GM21526 (cell line): ENCODE measurements at regions not wholly inside any gene's neighbourhood (a gene's known extent, or its start where the extent isn't known, plus 50 kb on each side); places are given as distances from the start of the nearest gene placed in this dataset.

Source experiments
- ATAC-seq: cut with Tn5 transposase; IDR thresholded peaks from one replicate; pipeline ENCODE4 v1.9.1; 2021; ENCODE audit warnings: moderate library complexity; ENCODE audit not compliant: unreplicated experiment, low FRiP score

- ATAC-seq: no peak
These were observed 384.0 kb downstream of the SAMD5 start for GRCh38 chr6:147892476-147892875.

GRCh38 chr6:147895272-147895671, 386.8 kb downstream of the SAMD5 start:
- no peak for ATAC-seq

GRCh38 chr6:147900247-147900830, 391.8 kb downstream of the SAMD5 start:
- no peak for ATAC-seq

DNA sequence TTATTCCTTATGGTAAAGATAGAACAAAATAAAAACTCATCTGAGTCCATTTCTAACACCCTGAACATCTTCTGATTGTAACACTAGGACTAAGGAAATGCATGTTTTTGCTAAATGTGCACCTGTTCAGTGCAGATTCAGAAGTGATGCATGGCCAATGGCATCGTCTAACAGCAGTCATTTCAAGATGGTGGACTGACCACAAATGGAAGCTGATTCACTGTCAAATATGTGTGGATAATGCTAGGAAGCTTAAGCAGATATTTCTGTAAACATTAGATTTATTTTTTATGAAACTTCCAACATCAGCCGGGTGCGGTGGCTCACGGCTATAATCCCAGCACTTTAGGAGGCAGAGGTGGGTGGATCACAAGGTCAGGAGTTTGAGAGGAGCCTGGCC, 394.8 kb downstream of the SAMD5 start:
- ATAC-seq: no peak

DNA sequence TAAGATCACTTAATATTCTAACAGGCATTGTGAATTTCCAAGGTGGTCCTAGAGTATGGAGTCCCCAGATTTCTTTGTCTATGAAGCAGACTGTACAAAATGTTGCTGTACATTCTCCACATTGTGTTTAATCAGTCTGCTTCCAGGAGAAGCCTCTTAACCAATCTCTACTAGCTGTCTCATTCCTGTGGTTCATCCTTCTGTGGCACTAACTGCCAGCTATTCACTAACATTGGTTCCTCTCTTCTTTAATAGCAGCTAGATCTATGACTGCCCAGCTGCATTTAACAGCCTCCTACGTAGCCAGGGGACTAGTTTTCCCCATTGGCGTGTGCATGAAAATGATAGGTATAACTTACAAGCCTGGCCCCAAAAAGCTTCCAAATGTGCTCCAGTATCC, 395.4 kb downstream of the SAMD5 start:
- no peak for ATAC-seq

DNA sequence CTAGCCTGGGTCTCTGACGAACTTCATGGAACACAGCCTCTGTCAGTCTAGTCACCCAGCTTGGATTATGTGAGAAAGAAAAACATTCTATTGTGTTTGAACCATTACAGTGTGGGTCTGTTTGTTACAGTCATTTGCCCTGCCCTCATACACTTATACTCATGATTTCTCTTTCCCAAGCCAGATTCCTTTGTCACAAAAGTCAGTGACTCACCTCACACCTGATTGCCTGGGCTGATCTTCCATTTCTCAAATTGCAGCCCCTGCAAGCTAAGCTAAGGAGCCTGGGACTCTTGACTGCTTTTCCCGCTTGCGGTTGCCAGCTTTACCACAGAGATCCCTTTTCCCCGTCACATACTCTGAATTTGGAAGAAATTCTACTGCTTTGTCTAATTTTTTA, 395.9 kb downstream of the SAMD5 start:
- no peak for ATAC-seq

GRCh38 chr6:147905711-147906110, 397.2 kb downstream of the SAMD5 start:
- no peak for ATAC-seq

DNA sequence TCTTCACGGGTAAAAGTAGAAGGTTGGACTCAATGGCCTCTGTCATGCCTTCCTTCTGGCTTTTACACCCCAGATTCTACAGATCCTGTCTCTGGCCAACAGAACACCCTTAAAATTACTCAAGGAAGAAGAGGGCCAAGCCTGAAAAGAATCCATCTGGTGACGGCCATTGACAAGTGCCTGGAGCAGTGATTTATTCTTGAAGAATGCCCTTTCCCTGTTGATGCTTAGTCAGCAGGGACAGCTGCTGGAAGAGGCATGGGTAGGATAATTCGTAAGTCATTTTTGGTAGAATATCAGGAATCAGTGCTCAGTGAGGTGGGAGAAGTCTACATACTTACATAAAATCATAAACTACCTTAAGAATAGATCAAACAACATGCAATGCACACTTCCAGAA, 397.9 kb downstream of the SAMD5 start:
- ATAC-seq: no peak

DNA sequence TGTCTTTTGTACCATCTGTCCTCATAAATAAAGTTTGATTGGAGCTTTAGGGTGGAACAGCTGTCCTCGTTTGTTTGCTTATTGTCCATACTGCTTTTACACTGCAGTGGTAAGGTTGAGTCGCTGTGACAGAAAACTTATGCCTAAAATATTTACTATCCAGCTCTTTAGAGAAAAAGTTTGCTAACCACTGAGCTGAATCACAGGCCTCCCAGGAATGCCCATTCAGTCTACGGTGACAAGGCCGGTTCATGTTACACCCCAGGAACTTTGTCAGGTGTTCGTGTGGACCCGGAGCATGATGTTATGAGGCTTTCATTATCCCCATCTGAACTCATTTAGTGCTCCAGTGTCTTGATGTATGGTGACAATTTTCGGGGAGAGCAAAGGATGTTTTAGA, 401.1 kb downstream of the SAMD5 start:
- no peak for ATAC-seq

GRCh38 chr6:147910281-147910680, 401.8 kb downstream of the SAMD5 start:
- no peak for ATAC-seq

GRCh38 chr6:147911057-147911456, 402.6 kb downstream of the SAMD5 start:
- no peak for ATAC-seq

DNA sequence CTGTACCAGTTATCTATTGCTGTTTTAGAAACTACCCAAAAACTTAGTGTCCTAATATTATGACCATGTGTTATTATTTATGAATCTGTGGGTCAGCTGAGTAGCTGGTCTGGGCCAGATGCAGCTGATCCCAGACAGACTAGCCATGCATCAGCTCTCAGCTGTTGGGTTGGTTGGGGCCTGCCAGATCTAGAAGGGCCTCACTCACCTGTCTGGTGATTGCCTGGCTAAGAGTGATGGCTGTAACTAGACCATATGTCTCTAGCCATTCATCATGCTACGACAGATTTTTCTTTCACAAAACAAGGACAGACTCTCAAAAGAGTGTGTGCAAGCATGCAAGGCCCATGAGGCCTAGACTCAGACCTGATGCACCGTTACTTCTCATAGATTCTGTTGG, 403.2 kb downstream of the SAMD5 start:
- ATAC-seq: no peak

- no peak for ATAC-seq
These were observed 414.3 kb downstream of the SAMD5 start for GRCh38 chr6:147922799-147923198.

GRCh38 chr6:147924598-147924997, 416.1 kb downstream of the SAMD5 start:
- no peak for ATAC-seq

DNA sequence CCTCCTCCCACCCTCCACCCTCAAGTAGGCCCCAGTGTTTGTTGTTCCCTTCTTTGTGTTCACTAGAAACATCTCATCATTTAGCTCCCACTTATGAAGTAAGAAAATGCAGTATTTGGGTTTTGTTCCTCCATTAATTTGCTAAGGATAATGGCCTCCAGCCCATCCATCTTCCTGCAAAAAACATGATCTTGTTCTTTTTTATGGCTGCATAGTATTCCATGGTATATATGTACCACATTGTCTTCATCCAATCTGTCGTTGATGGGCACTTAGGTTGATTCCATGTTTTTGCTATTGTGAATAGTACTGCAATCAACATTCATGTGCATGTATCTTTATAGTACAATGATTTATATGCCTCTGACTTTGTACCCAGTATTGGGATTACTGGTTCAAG, 416.8 kb upstream of the SASH1 start:
- no peak for ATAC-seq

GRCh38 chr6:147930745-147931144, 411.9 kb upstream of the SASH1 start:
- no peak for ATAC-seq

- ATAC-seq: no peak
These were observed 409.4 kb upstream of the SASH1 start for GRCh38 chr6:147933224-147933623.

GRCh38 chr6:147935656-147936055, 407.0 kb upstream of the SASH1 start:
- ATAC-seq: no peak

GRCh38 chr6:147936703-147937470, 405.8 kb upstream of the SASH1 start:
- ATAC-seq: no peak

DNA sequence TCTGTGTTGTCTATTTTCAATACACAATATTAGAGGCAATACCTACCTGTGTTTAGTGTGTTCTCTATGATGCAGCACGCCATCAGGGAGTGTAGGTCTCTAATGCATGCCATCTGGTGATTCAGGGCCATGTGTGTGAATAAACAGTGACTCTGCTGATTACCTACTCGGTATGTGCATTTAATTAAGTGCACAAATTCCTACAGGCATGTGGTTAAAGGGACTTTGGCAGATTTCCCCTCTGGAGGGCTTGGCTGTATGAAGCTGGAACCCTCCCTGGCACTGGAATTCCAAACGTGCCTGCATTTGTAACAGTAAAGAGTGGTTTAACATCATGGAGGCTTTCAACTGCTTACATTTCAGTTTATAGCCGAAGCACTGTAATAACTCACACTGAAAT, 401.5 kb upstream of the SASH1 start:
- ATAC-seq: no peak

DNA sequence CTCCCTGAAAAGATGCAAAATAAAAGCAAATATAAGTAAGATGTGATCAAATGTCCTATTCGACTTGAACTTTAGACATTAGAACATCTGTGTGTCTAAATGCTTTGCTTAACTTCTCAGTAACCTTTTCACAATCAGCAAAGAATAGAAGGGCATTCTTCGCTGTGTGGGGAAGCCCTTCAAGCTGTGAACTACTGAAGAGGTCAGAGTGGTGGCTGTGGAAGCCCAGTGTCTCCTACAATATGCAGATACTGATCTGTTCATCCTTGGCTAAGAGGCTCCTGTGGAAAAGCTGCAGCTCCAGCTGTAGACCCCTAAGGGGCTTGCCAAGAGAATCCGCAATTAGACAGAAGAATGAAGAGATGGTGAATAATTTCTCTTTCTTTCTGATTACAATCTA, 400.3 kb upstream of the SASH1 start:
- no peak for ATAC-seq

DNA sequence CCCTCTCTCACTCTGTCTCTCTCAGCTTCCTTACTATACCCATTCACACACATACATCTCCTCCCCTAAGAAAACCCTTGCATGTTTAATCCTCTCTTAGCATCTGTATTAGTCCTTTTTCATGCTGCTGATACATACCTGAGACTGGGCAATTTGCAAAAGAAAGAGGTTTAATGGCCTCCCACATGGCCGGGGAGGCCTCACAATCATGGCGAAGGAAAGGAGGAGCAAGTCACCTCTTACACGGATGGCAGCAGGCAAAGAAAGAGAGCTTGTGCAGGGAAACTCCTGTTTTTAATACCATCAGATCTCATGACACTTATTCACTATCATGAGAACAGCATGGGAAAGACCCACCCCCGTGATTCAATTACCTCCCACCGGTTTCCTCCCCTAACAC, 398.5 kb upstream of the SASH1 start:
- no peak for ATAC-seq
